ENCODE measurements at regions not wholly inside any gene's neighbourhood (a gene's known extent, or its start where the extent isn't known, plus 50 kb on each side); places are given as distances from the start of the nearest gene placed in this dataset.

- no peak for DNase-seq
These were observed 60.2 kb downstream of the ADAMTS1 start for GRCh38 chr21:26784974-26785373.

DNA sequence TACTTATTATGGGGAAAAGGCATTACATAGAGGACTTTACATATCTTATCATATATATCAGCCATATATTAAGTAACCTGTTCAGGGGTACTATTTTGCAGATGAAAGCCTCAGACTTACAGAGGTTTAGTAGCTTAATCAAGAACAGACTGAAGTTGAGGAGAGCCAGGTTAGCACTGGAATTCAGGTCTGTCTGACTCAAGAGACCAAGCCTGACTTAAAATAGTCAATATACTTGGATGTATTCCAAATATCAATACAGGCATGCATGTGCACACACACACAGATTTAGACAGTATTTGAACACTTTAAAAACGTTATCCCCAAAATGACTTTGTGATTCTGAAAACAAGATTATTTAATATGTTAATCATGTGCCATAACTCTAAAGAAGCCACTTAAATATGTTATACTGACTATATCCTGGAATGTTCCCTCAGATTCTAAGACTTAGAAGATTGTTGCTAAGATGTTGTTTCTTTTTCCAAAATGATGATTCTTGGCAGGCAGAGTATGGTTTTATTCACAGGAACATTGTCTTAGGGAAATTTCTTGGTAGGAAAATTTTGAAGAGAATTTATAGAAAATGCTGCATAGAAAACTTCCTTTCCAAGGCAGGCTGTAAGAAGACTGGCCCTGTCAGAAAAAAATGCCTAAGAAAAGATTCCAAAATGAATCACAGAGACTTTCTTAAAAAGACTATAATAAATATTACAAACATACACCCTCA is 61.6 kb downstream of the ADAMTS1 start:
- no peak for DNase-seq

- no peak for DNase-seq
These were observed 62.5 kb downstream of the ADAMTS1 start for GRCh38 chr21:26782747-26783146.

GRCh38 chr21:26782331-26782730 is 62.9 kb downstream of the ADAMTS1 start:
- DNase-seq, result no peak

DNA sequence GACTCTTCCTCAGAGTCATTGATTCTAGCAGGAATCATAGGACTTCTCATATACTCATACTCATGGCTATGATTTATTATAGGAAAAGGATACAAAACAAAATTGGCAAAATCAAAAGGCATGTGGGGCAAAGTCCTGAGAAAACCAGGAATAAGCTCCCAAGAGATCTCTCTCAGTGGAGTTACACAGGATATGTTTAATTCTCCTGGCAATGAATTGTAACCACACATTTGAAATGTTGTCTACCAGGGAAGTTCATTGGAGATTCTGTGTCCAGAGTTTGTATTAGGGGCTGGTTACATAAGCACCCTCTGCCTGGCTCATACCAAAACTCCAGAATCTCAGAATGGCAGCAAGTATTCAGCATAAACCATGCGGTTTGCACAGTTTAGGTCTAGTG is 63.9 kb downstream of the ADAMTS1 start:
- DNase-seq, result no peak

GRCh38 chr21:26777166-26777565 is 68.0 kb downstream of the ADAMTS1 start:
- DNase-seq, result no peak

DNA sequence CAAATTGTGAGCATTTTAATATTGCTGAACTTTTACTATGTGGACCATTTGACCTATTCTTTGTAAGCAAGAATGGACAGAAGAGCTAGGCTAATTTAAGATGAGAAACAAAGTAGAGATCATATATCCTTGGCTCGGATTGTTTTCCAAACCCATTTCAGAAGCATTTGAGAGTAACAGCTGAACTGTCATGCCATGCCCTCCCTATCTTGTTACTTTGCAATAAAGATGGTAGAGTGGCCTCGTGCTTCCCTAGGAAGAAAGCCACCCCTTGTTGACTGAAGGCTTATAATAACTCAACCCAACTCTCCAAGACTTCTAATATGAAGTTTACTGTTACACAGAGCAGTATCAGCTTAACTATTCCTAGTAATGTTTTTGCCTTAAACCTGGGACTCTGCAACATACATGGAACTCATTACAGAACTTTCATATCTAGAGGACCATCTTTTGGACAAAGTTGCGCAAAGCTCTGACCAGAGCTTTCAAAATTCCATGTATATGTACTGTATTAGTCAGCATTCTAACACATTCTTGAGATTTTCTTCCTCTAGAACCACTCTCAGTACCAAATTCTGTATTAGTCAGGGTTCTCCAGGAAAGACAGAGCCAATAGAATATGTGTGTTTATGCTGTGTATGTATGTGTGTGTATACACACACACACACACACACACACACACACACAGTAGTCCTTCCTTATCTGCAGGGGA is 68.7 kb downstream of the ADAMTS1 start:
- DNase-seq, result no peak

DNA sequence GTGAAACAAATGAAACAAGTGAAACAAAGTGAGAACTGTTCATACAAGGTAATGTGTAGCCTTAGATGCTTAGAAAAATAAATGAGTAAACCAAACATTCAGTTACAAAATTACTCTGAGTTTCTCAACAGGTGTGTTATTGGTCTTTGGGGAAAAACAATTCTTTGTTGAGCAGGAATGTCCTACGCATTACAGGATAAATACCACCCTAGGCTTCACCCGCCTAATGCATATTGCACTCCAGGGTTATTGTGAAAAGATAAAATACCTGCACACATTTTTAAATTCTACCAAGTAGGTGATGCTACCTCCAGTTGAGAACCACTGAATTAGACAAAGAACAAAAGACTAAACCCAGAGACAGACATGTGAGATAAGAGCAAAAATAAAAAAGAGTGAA is 72.2 kb downstream of the ADAMTS1 start:
- DNase-seq, result no peak

GRCh38 chr21:26769613-26770188 is 75.5 kb downstream of the ADAMTS1 start:
- peak; percentile 5 for DNase-seq

GRCh38 chr21:26766826-26767325 is 78.3 kb downstream of the ADAMTS1 start:
- DNase-seq, result no peak

GRCh38 chr21:26761174-26761915 is 83.9 kb downstream of the ADAMTS1 start:
- DNase-seq, result no peak

DNA sequence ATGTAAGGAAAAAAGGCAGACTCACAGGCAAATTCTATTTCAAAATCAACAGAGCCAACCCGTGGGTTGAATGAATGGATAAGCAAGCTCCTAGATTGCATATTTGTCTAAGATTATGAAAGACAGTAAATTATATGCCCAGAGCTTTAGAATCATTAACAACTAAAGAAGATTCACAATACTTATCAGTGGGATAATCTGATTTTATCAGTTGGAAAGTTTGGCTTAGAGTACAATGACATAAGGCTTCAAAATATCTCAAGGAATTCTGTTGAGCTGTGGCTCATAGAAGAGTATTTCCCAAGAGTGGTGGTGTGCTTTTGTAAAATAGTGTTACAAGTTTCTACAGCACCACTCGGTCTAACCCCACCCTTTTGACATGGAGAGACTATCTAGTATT is 85.5 kb downstream of the ADAMTS1 start:
- no peak for DNase-seq

GRCh38 chr21:26758083-26758880 is 86.9 kb downstream of the ADAMTS1 start:
- DNase-seq, result no peak

GRCh38 chr21:26756491-26757159 is 88.6 kb downstream of the ADAMTS1 start:
- DNase-seq, result no peak

- no peak for DNase-seq
These were observed 90.4 kb downstream of the ADAMTS1 start for GRCh38 chr21:26754853-26755252.

DNA sequence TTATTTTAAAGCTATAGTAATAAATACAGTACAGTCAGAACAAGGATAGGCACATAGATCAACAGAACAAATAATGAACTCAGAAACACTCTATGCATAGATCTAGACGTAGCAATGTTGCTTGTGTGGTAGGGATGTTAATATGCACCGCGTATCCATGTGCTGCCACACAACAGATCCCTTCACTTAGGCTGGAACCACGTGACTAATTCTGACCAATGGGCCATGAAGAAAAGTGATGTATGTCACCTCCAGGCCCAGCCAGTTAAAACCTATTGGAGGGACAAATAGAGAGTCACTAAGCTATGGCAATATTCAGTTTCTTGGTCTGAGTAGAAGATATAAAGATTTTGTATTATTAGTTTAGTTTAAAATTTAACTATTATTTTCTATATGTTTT is 91.4 kb downstream of the ADAMTS1 start:
- no peak for DNase-seq

DNA sequence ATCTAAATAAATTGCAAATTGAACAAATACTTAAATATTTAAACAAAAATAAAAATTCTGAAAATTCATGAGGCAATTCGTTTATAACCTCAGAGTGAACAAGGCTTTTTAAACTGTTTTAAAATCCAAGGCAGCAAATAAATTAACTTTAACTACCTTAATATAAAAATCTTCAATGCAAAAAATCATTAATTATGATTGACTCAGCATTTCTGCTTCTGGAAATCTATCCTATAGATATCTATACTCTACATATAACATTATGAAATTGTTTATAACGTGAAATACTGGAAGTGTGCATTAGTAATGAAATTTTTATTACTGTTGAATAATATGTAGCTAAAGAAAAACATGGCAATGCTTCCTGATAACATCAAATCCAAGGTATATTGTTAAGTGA is 92.4 kb downstream of the ADAMTS1 start:
- DNase-seq, result no peak

DNA sequence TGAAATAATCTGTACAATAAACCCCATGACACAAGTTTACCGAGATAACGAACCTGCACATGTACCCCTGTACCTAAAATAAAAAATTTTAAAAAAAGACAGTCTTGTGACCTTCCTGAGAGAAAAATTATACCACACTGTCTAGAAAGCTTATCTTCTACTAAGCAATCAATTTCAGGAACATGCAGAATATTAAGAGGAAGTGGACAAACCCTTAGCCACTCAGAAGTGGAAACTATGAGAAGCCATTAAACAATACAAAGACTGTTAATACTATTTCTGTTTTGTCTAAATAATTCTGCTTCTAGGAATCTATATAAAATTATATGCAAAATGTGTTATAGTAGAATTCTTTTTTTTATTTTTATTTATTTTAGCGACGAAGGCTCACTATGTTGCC is 93.9 kb downstream of the ADAMTS1 start:
- DNase-seq, result no peak

GRCh38 chr21:26748066-26748465 is 97.1 kb downstream of the ADAMTS1 start:
- DNase-seq, result no peak

DNA sequence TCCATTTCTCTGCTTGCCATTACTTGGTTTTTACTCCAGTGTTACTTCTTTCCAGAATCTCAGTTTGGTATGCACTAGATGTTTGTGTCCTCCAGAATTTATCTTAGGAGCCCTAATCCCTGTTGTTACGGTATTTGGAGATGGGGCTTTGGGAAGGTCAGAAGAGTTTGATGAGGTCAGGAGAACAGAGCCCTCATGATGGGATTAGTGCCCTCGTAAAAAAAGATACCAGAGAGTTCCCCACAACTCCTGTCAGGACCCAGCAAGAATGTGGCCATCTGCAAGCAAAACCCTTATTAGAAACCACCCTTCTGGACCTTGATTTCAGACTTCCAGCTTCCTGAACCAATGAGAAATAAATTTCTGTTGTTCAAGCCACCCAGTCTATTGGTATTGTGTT is 98.0 kb downstream of the ADAMTS1 start:
- no peak for DNase-seq

- DNase-seq, result no peak
These were observed 101.7 kb downstream of the ADAMTS1 start for GRCh38 chr21:26743524-26743923.

- no peak for DNase-seq
These were observed 106.0 kb downstream of the ADAMTS1 start for GRCh38 chr21:26739189-26739588.

All from NCI-H1417 treated with DMSO at 0.1 percent for 48 hours (cell line).